IgD-negative memory B cell (primary cell): ENCODE measurements at regions not wholly inside any gene's neighbourhood (a gene's known extent, or its start where the extent isn't known, plus 50 kb on each side); places are given as distances from the start of the nearest gene placed in this dataset.

Experiments
- H3K27ac Mint-ChIP-seq, 3 donors: one replicate each; pipeline ENCODE4 v1.8.0; 2020 to 2022; ENCODE audit warnings: mild to moderate bottlenecking in 3 of 3, mixed read lengths in 3 of 3, moderate library complexity in 1 of 3
- H3K27me3 Mint-ChIP-seq: one replicate; pipeline ENCODE4 v1.8.0; 2021; ENCODE audit warnings: mixed read lengths
- H3K36me3 Mint-ChIP-seq: one replicate; pipeline ENCODE4 v1.8.0; 2020; ENCODE audit warnings: mild to moderate bottlenecking, mixed read lengths
- H3K4me1 Mint-ChIP-seq, 3 donors: one replicate each; pipeline ENCODE4 v1.8.0; 2020 to 2022; ENCODE audit warnings: mixed read lengths in 3 of 3, mild to moderate bottlenecking in 1 of 3
- H3K4me3 Mint-ChIP-seq, 4 donors: one replicate each; pipeline ENCODE4 v1.8.0; 2020 to 2022; ENCODE audit warnings: mild to moderate bottlenecking in 4 of 4, mixed read lengths in 4 of 4, moderate library complexity in 3 of 4
- H3K9me3 Mint-ChIP-seq, 3 donors: one replicate each; pipeline ENCODE4 v1.8.0; 2020 to 2021; ENCODE audit warnings: mixed read lengths in 3 of 3, mild to moderate bottlenecking in 1 of 3

DNA sequence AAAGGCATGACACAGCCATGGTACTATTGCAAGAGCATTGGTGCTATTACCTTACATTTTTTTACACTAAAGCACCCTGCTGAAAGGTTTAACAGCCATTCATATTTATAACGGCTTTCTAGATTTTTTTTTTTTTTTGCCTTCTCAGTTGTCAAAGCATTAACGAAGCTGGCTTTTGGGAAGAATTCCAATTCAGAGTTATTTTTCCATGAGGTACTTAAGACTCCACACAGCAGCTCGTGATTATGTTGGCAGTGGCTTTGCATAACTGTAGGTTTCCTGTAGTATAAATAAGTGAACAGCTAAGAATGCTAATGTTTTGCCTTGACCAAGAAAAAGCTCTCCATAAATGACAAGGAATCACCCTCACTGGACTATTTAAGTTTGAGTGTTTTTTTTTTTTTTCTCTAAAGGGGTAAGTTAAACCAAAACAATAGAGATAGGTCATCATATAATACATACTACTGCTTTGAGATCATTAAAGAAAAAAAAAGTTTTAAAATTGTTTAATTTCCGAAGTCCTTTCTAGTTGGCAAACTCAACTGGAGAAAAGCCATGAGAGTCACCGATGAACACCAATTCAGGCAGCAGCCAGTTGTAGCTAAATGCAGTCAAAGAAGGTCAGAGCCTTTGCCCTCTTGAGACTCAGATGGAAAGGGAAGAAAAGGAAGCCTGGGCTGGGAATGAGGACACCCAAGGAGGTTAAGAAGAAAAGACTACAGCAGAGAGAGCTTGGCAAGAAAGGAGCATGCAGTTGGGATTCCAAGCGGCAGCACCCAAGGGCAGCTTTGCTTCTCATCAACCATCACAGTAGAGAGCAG, 187.4 kb upstream of the NCKAP5 start:
- no peaks in the 10 kb centered on the region for H3K4me1 Mint-ChIP-seq
- H3K27me3 Mint-ChIP-seq: peaks cover 5% of the 10 kb centered on the region
- no peaks in the 10 kb centered on the region for H3K9me3 Mint-ChIP-seq
- no peaks in the 10 kb centered on the region for H3K36me3 Mint-ChIP-seq
- H3K4me3 Mint-ChIP-seq: no peak overlapping the region
- H3K27ac Mint-ChIP-seq: no peak overlapping the region

GRCh38 chr2:133756833-133757232, 188.6 kb upstream of the NCKAP5 start:
- Mint-ChIP-seq H3K36me3 (no peaks in the 10 kb centered on the region), H3K4me1 (no peaks in the 10 kb centered on the region), H3K4me3 (no peak overlapping the region), H3K9me3 (no peaks in the 10 kb centered on the region), H3K27me3 (peaks cover 5% of the 10 kb centered on the region), H3K27ac (no peak overlapping the region)

DNA sequence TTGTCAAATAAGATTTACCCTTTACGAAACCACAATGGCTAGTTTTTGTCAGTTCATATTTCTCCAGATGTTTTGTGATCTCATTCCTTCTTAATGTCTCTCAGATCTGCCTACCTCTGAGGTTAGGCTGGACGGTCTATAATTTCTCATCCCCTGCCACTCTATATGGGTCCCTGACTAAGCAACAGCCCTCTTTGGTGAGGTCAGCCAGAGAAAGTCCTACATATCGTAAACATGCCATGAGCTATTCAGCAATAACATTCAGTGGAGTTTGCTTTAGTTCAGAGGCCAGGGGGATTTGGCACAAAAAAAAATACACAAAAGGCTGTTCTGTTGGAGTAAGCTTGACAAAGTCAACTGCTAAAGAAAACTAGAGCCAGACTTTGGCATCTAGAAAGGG, 192.1 kb upstream of the NCKAP5 start:
- Mint-ChIP-seq H3K36me3 (no peaks in the 10 kb centered on the region), H3K9me3 (no peaks in the 10 kb centered on the region), H3K4me3 (no peak overlapping the region), H3K4me1 (no peaks in the 10 kb centered on the region), H3K27ac (no peak overlapping the region), H3K27me3 (peaks cover 9% of the 10 kb centered on the region)

GRCh38 chr2:133765658-133766057, 197.4 kb upstream of the NCKAP5 start:
- H3K27me3 Mint-ChIP-seq: peaks cover 5% of the 10 kb centered on the region
- peaks cover 3% of the 10 kb centered on the region for H3K36me3 Mint-ChIP-seq
- no peak overlapping the region for H3K4me3 Mint-ChIP-seq
- no peaks in the 10 kb centered on the region for H3K4me1 Mint-ChIP-seq
- no peaks in the 10 kb centered on the region for H3K9me3 Mint-ChIP-seq
- no peak overlapping the region for H3K27ac Mint-ChIP-seq

GRCh38 chr2:133766164-133766832, 198.0 kb upstream of the NCKAP5 start:
- H3K9me3 Mint-ChIP-seq: no peaks in the 10 kb centered on the region
- H3K4me3 Mint-ChIP-seq: no peak overlapping the region
- peaks cover 3% of the 10 kb centered on the region for H3K36me3 Mint-ChIP-seq
- H3K27me3 Mint-ChIP-seq: peaks cover 5% of the 10 kb centered on the region
- no peaks in the 10 kb centered on the region for H3K4me1 Mint-ChIP-seq
- no peak overlapping the region for H3K27ac Mint-ChIP-seq

GRCh38 chr2:133768256-133768655, 200.0 kb upstream of the NCKAP5 start:
- H3K27ac Mint-ChIP-seq: peak overlapping the region in 1 of 3 donors; percentile 73
- no peaks in the 10 kb centered on the region for H3K9me3 Mint-ChIP-seq
- peaks cover 4% of the 10 kb centered on the region for H3K27me3 Mint-ChIP-seq
- H3K4me3 Mint-ChIP-seq: no peak overlapping the region
- H3K4me1 Mint-ChIP-seq: no peaks in the 10 kb centered on the region
- peaks cover 3% of the 10 kb centered on the region for H3K36me3 Mint-ChIP-seq

DNA sequence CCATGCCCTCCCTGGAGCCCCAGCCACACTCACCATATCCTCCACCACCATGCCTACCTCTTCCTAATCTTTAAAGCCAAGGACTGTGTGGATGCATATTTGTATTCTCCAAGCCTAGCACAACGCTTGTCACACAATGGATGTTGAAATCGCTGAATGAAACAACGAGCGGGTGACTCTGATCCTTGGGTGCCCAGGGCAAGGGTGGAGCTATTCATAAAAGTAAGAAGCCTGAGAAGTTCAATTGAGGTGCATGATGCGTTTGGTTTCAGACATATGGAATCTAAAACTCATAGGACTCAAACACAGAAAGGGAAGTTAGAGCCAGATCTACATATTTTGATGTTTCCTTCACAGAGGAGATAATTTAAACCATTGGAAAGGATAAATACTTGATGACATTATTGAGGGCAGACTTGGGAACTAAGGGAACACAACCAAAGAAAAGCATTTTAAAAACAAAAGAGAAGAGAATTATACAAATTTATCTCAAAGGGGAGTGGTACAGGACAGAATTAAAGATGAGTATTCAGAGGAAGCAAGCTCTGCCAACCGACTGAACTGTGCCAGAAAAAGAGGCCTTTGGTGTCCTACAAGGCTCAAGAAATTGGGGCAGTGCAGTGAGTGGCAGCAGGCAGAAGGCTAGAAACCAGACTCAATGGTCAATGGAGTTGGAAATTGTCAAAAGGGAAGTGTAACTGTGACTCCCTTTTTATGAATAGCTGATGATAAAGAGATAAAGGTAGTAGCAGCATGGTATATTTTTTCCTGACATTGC, 200.6 kb upstream of the NCKAP5 start:
- Mint-ChIP-seq H3K4me3 (no peak overlapping the region), H3K27me3 (peaks cover 4% of the 10 kb centered on the region)

DNA sequence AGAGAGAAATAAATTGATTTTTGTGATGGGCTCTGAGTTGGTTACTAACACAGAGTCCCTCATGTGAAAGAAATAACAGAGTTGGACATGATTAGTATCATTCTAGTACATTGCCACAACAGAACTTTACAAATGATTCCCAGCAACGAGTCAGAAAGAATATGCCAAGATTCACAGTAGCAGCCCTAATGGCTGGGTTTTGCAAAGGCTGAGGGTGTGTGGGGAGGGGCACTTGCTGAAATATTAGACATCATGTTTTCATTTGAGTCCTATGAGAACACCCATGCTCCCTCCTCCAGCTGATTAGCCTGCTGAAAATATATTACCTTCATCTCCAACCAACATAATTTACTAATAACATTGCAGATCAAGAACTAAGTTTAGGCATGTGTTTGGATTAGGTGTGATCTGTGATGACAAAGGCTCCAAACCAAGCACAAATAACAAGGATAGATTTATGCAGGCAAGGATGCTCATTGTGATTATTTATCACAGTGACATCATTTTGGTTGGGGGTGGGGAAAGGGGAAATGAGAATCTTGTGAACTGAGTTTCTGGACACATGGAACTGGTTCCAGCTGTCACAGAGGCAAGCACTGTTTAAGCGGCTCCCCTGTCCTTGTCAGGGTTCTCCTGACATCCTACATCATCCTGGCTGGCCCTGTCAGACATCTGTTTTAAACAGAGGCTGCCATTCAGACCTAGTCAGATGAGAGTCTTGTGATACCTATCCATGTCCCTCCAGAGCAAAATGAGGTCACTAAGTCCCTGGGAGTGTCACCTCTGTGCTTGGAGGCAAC, 205.8 kb upstream of the NCKAP5 start:
- Mint-ChIP-seq H3K4me3 (no peak overlapping the region), H3K27me3 (peaks cover 7% of the 10 kb centered on the region), H3K4me1 (no peaks in the 10 kb centered on the region), H3K27ac (no peak overlapping the region), H3K36me3 (no peaks in the 10 kb centered on the region), H3K9me3 (no peaks in the 10 kb centered on the region)

More for the DNA sequence above, 200.6 kb upstream of the NCKAP5 start:
- Mint-ChIP-seq H3K27ac (peak overlapping the region in 1 of 3 donors; percentile 73), H3K36me3 (peaks cover 3% of the 10 kb centered on the region), H3K9me3 (no peaks in the 10 kb centered on the region), H3K4me1 (no peaks in the 10 kb centered on the region)

DNA sequence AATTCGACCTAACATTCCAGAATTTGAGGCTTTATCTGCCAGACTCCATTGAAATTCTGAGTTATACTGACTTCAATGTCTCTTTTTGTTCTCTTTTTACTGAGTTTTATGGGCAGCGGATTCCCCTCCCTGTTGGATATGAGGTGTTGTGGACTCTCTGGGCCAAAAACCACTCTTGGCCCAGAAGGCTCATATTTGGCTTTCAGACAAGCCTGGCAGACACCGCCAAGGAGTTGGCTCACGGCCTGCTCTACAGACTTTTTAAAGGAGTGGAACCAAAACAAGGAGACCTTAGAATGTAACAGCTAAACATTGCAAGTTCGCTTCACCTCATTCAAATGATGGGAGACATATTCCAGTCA, 206.4 kb upstream of the NCKAP5 start:
- H3K4me1 Mint-ChIP-seq: no peaks in the 10 kb centered on the region
- no peaks in the 10 kb centered on the region for H3K9me3 Mint-ChIP-seq
- peaks cover 7% of the 10 kb centered on the region for H3K27me3 Mint-ChIP-seq
- H3K4me3 Mint-ChIP-seq: no peak overlapping the region
- H3K27ac Mint-ChIP-seq: no peak overlapping the region
- no peaks in the 10 kb centered on the region for H3K36me3 Mint-ChIP-seq

DNA sequence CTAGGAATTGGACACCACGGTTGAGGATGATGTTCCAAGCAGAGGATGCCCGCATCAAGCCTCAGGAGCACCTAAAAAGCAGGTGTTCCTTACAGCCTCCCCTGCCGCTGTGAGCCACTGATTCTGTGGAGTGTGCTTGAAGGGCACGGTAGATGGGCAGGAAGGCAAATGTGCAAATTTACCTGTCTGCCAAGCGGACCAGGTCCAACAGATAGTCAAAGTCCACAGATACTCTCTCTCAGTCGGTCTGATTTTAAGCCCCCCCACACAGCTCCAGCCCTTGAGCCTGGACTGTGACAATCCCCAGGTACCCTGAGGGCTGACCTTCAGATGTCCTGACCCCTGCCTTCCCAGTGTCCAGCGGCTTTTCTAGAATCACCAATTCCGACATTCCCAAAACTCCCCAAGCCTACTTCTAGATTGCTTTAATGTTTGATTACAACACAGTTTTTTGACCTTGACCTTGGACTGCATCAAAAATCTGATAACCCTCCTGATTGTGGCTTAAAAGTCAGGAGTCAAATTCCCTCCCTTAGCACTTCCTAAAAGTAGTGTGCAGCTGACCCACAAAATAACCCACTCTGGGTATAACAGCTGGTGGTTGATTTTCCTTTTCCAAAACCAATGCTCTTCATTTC, 208.8 kb upstream of the NCKAP5 start:
- Mint-ChIP-seq H3K27me3 (peaks cover 7% of the 10 kb centered on the region), H3K4me1 (no peaks in the 10 kb centered on the region), H3K4me3 (no peak overlapping the region), H3K9me3 (no peaks in the 10 kb centered on the region), H3K27ac (no peak overlapping the region), H3K36me3 (no peaks in the 10 kb centered on the region)

DNA sequence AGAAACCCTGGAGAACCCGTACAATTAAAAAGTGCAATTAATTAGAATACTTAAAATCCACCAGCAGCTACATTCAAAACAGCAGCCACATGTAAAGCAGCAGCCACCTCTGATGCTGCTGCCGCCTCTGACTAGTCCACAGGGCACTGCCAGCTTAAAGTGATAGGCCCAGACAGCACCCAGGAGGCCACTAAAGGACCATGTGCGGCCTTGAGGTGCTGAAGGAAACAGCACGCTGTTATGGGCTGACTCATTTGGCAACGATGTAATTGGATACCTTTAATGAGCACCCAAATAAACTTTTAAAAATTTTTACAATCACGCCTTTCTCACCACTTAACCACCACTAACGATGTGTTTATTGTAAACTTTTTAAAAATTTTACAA, 209.3 kb upstream of the NCKAP5 start:
- Mint-ChIP-seq H3K4me1 (no peaks in the 10 kb centered on the region), H3K9me3 (no peaks in the 10 kb centered on the region), H3K27ac (no peak overlapping the region), H3K36me3 (no peaks in the 10 kb centered on the region), H3K4me3 (no peak overlapping the region), H3K27me3 (peaks cover 5% of the 10 kb centered on the region)

DNA sequence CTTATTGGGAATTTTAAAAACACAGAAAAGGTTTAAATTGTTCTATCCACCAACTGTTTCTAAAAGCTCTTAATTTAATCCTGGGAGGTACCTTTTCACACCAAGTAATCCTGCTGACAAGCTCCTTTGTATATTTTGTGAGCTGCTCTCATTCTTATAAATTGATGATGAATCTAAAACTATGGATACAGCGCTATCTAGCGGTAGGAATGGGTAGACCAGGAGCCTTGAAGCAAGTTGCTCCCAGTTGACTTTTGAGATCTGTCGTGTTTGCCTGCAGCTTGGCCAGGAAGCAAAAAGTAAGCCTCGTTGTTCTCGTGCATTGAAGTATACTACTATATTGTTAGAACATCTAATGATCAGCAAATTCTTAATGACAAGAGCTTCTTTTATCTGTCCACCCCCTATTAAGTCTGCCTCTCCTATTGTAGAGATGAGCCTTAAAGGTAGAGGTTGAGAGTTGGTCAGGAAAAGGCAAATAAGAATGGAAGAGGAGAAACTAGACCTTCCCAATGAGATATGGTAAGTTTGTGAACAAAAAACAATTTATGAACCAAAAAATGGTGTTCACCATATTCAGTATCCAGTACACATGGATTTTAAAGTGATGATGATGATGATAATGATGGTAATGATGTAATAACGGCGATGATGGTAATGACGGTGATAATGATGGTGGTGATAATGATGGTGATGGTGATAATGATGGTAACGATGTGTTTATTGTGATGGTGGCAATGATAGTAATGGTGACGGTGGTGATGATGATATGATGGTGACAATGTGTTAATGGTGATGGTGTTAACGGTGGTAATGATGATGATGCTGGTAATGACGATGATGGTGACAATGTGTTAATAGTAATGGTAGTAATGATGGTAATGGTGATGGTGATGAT, 212.1 kb upstream of the NCKAP5 start:
- H3K4me1 Mint-ChIP-seq: no peaks in the 10 kb centered on the region
- no peaks in the 10 kb centered on the region for H3K9me3 Mint-ChIP-seq
- no peaks in the 10 kb centered on the region for H3K36me3 Mint-ChIP-seq
- no peak overlapping the region for H3K27ac Mint-ChIP-seq
- H3K27me3 Mint-ChIP-seq: peaks cover 2% of the 10 kb centered on the region
- H3K4me3 Mint-ChIP-seq: no peak overlapping the region

DNA sequence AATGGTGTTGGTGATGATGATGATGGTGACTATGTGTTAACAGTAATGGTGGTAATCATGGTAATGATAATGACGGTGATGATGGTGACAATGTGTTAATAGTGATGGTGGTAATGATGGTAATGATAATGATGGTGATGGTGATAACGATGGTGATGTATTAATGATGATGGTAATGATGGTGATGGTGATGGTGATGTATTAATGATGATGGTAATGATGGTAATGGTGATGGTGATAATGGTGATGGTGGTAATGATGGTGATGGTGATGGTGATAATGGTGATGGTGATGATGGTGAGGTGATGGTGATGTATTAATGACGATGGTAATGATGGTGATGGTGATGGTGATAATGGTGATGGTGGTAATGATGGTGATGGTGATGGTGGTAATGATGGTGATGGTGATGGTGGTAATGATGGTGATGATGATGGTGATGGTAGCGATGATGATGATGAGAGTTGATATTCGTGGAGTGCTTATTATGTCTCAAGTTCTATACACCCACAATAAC, 212.8 kb upstream of the NCKAP5 start:
- Mint-ChIP-seq H3K27me3 (peaks cover 2% of the 10 kb centered on the region), H3K4me1 (no peaks in the 10 kb centered on the region), H3K27ac (no peak overlapping the region), H3K9me3 (no peaks in the 10 kb centered on the region), H3K36me3 (peaks cover 1% of the 10 kb centered on the region), H3K4me3 (no peak overlapping the region)
